IMR-90 (cell line): ENCODE measurements at regions not wholly inside any gene's neighbourhood (a gene's known extent, or its start where the extent isn't known, plus 50 kb on each side); places are given as distances from the start of the nearest gene placed in this dataset.

ENCODE experiments used
- ATAC-seq: fragments of 200-7000 bp; cut with Tn5 transposase; 2 replicates; pipeline ENCODE4 v1.9.1; 2020; ENCODE audit warnings: low read depth, mild to moderate bottlenecking, moderate library complexity
- BruUV-seq: library from RNA; stranded (reverse); fragments of 400-500 nt; replicated peaks from 2 replicates; lab custom pipeline; 2021; lab: Mats Ljungman, UMichigan
- CTCF ChIA-PET: fragments of 300-600 bp; formaldehyde crosslinking; extraction: SDS; loops from one replicate; lab custom pipeline; 2021; ENCODE audit warnings: antibody characterized with exemption; lab: Yijun Ruan, JAX
- POLR2A ChIA-PET: fragments of 300-600 bp; sonication (Branson Sonifier 250); formaldehyde crosslinking; loops from one replicate; lab custom pipeline; 2022; ENCODE audit warnings: antibody characterized with exemption; ENCODE audit not compliant: unreplicated experiment; lab: Charles Lee
- DNase-seq: peaks from one replicate; pipeline ENCODE4 v3.0.0; 2013
- H2AFZ ChIP-seq: replicated peaks from 2 replicates; pipeline ENCODE3; 2013; ENCODE audit warnings: low read length, mild to moderate bottlenecking; ENCODE audit not compliant: poor library complexity
- H2AK5ac ChIP-seq: 2 replicates; pipeline ENCODE4 v1.6.1; 2013; ENCODE audit warnings: low read depth, low read length, inconsistent platforms
- H2AK9ac ChIP-seq: replicated peaks from 2 replicates; pipeline ENCODE3; 2013; ENCODE audit warnings: mild to moderate bottlenecking, low read depth, low read length, moderate library complexity; ENCODE audit not compliant: poor library complexity
- H2BK120ac ChIP-seq: 2 replicates; pipeline ENCODE4 v1.6.1; 2013; ENCODE audit warnings: low read depth, low read length, inconsistent platforms
- H2BK15ac ChIP-seq: 3 replicates; pipeline ENCODE4 v1.6.1; 2013; ENCODE audit warnings: low read depth, low read length, inconsistent platforms
- H2BK20ac ChIP-seq: 2 replicates; pipeline ENCODE4 v1.6.1; 2013; ENCODE audit warnings: low read depth, mild to moderate bottlenecking, inconsistent platforms, low read length, moderate library complexity
- H2BK5ac ChIP-seq: 2 replicates; pipeline ENCODE4 v1.6.1; 2013; ENCODE audit warnings: mild to moderate bottlenecking, low read depth, low read length, inconsistent platforms; ENCODE audit not compliant: poor library complexity, severe bottlenecking
- H3K14ac ChIP-seq: replicated peaks from 2 replicates; pipeline ENCODE4 v1.6.1; 2013; ENCODE audit warnings: low read depth, low read length, inconsistent platforms
- H3K18ac ChIP-seq: 2 replicates; pipeline ENCODE4 v1.6.1; 2013; ENCODE audit warnings: low read depth, low read length, control low read depth
- H3K23ac ChIP-seq: 2 replicates; pipeline ENCODE4 v1.6.1; 2013; ENCODE audit warnings: low read depth, low read length, inconsistent platforms
- H3K27ac ChIP-seq: 2 replicates; pipeline ENCODE4 v1.5.1; 2013; ENCODE audit warnings: mild to moderate bottlenecking, control low read depth, low read length; ENCODE audit not compliant: insufficient read depth
- H3K27me3 ChIP-seq: 2 replicates; pipeline ENCODE4 v1.6.1; 2013; ENCODE audit warnings: low read length; ENCODE audit not compliant: control insufficient read depth, insufficient read depth
- H3K36me3 ChIP-seq: 2 replicates; pipeline ENCODE4 v1.6.1; 2013; ENCODE audit warnings: low read length, mixed read lengths; ENCODE audit not compliant: control insufficient read depth, insufficient read depth
- H3K4ac ChIP-seq: 2 replicates; pipeline ENCODE4 v1.6.1; 2013; ENCODE audit warnings: low read depth, low read length, inconsistent platforms
- H3K4me1 ChIP-seq: 2 replicates; pipeline ENCODE4 v1.6.1; 2013; ENCODE audit warnings: low read length, mixed read lengths; ENCODE audit not compliant: control insufficient read depth, insufficient read depth
- H3K4me2 ChIP-seq: 2 replicates; pipeline ENCODE4 v1.6.1; 2013; ENCODE audit warnings: low read depth, mild to moderate bottlenecking, control low read depth, low read length, moderate library complexity
- H3K4me3 ChIP-seq: 2 replicates; pipeline ENCODE4 v1.5.1; 2013; ENCODE audit warnings: low read depth, mild to moderate bottlenecking, control low read depth, low read length, moderate library complexity; ENCODE audit not compliant: insufficient read depth
- H3K56ac ChIP-seq: 2 replicates; pipeline ENCODE4 v1.6.1; 2013; ENCODE audit warnings: low read length, inconsistent platforms; ENCODE audit not compliant: insufficient read depth; ENCODE audit errors: extremely low read depth
- H3K79me1 ChIP-seq, 2 experiments: 2 replicates each; pipeline ENCODE4 v1.6.1; 2013; ENCODE audit warnings: low read length in 2 of 2, inconsistent platforms in 1 of 2, low read depth in 1 of 2
- H3K9ac ChIP-seq: 2 replicates; pipeline ENCODE4 v1.6.1; 2013; ENCODE audit warnings: low read depth, low read length, control low read depth
- H3K9me1 ChIP-seq: 2 replicates; pipeline ENCODE4 v1.6.1; 2013; ENCODE audit warnings: low read length, inconsistent platforms; ENCODE audit not compliant: insufficient read depth
- H3K9me3 ChIP-seq: 2 replicates; pipeline ENCODE4 v1.6.1; 2013; ENCODE audit warnings: low read length; ENCODE audit not compliant: control insufficient read depth, insufficient read depth
- H4K20me1 ChIP-seq: 2 replicates; pipeline ENCODE4 v1.6.1; 2013; ENCODE audit warnings: low read length, inconsistent platforms; ENCODE audit not compliant: insufficient read depth
- H4K5ac ChIP-seq: 2 replicates; pipeline ENCODE4 v1.6.1; 2013; ENCODE audit warnings: mild to moderate bottlenecking, low read depth, low read length, control low read depth
- H4K8ac ChIP-seq, 2 experiments: 2 replicates each; pipeline ENCODE4 v1.6.1; 2013; ENCODE audit warnings: low read depth in 2 of 2, low read length in 2 of 2, control low read depth in 1 of 2, inconsistent platforms in 1 of 2
- H4K91ac ChIP-seq: 2 replicates; pipeline ENCODE4 v1.6.1; 2013; ENCODE audit warnings: low read depth, low read length, inconsistent platforms; ENCODE audit not compliant: insufficient read depth
- BHLHE40 ChIP-seq: fragments of 150-350 bp; IDR thresholded peaks from 2 replicates; pipeline ENCODE4 v1.6.1; 2016; ENCODE audit warnings: mild to moderate bottlenecking, low read depth, low read length
- CEBPB ChIP-seq: IDR thresholded peaks from 2 replicates; pipeline ENCODE4 v1.6.1; 2012; ENCODE audit warnings: low read depth, low read length, improper control_type of control experiment
- CHD1 ChIP-seq: IDR thresholded peaks from 2 replicates; pipeline ENCODE4 v1.6.1; 2012; ENCODE audit warnings: low read depth, low read length, improper control_type of control experiment
- ELK1 ChIP-seq: fragments of 150-350 bp; IDR thresholded peaks from 2 replicates; pipeline ENCODE4 v1.6.1; 2016; ENCODE audit warnings: low read depth, mild to moderate bottlenecking, low read length, moderate library complexity, borderline replicate concordance
- FOS ChIP-seq: fragments of 150-350 bp; IDR thresholded peaks from 2 replicates; pipeline ENCODE4 v1.6.1; 2016; ENCODE audit warnings: low read depth, low read length
- MAFK ChIP-seq: IDR thresholded peaks from 2 replicates; pipeline ENCODE4 v1.6.1; 2012; ENCODE audit warnings: low read depth, low read length, improper control_type of control experiment
- MAZ ChIP-seq: IDR thresholded peaks from 2 replicates; pipeline ENCODE4 v1.6.1; 2012; ENCODE audit warnings: low read depth, mild to moderate bottlenecking, low read length, improper control_type of control experiment, moderate library complexity, borderline replicate concordance
- MXI1 ChIP-seq: IDR thresholded peaks from 2 replicates; pipeline ENCODE4 v1.6.1; 2012; ENCODE audit warnings: low read depth, mild to moderate bottlenecking, low read length, moderate library complexity, borderline replicate concordance
- NFE2L2 ChIP-seq: fragments of 150-350 bp; IDR thresholded peaks from 2 replicates; pipeline ENCODE4 v1.6.1; 2016; ENCODE audit warnings: low read depth, mild to moderate bottlenecking, low read length
- POLR2A ChIP-seq: IDR thresholded peaks from 2 replicates; pipeline ENCODE4 v1.6.1; 2012; ENCODE audit warnings: mild to moderate bottlenecking, low read depth, low read length
- RAD21 ChIP-seq: IDR thresholded peaks from 2 replicates; pipeline ENCODE4 v1.6.1; 2012; ENCODE audit warnings: low read length, improper control_type of control experiment
- RCOR1 ChIP-seq: IDR thresholded peaks from 2 replicates; pipeline ENCODE4 v1.6.1; 2012; ENCODE audit warnings: mild to moderate bottlenecking, low read length, improper control_type of control experiment; ENCODE audit not compliant: insufficient replicate concordance
- RFX5 ChIP-seq: IDR thresholded peaks from 2 replicates; pipeline ENCODE4 v1.8.0; 2012; ENCODE audit warnings: low read depth, mild to moderate bottlenecking, low read length, moderate library complexity
- SMC3 ChIP-seq: fragments of 150-350 bp; IDR thresholded peaks from 2 replicates; pipeline ENCODE4 v1.6.1; 2016; ENCODE audit warnings: low read depth, mild to moderate bottlenecking, antibody characterized with exemption, low read length, moderate library complexity
- WGBS, 2 experiments: methylation state at CpG; one replicate each; pipeline versions ENCODE4 v1.1.5 to v1.1.7; 2013; ENCODE audit warnings: missing lambda C conversion rate in 2 of 2; ENCODE audit not compliant: insufficient read length in 1 of 2; ENCODE audit errors: extremely low coverage in 2 of 2; 5-methylcytosine and 5-hydroxymethylcytosine counted together
- dilution Hi-C: fragments of 300-500 bp; cut with HindIII; formaldehyde crosslinking; loops from one replicate; pipeline ENCODE4 v1.14.3; 2018; ENCODE audit warnings: low sequenced_read_pairs; ENCODE audit not compliant: unreplicated experiment
- in situ Hi-C: fragments of 300-500 bp; cut with MboI; formaldehyde crosslinking; loops from 3 replicates; pipeline ENCODE4 v1.14.3; 2019; ENCODE audit warnings: low sequenced_read_pairs, inconsistent platforms, mixed read lengths
- intact Hi-C: fragments of 100-400 bp; cut with micrococcal nuclease; formaldehyde crosslinking; loops from 2 replicates; pipeline ENCODE4 v1.10.0; 2022
- TF ChIP-seq, protein P1 (sequence below): conservative IDR thresholded peaks from 2 replicates; pipeline ENCODE4 v1.5.1; 2012; ENCODE audit warnings: mild to moderate bottlenecking, low read depth, low read length, improper control_type of control experiment
- TF ChIP-seq, protein P2 (sequence below): fragments of 150-350 bp; IDR thresholded peaks from 2 replicates; pipeline ENCODE4 v1.6.1; 2017; ENCODE audit warnings: mild to moderate bottlenecking, antibody characterized with exemption, low read length, low read depth

- CTCF ChIA-PET = no interaction called here
- H4K20me1 ChIP-seq = no peaks in the 10 kb centered on the region
These were observed 221.9 kb upstream of the CXXC4 start for GRCh38 chr4:104716584-104716983.

More at GRCh38 chr4:104716584-104716983, 221.9 kb upstream of the CXXC4 start:
- H3K9me3 ChIP-seq = no peaks in the 10 kb centered on the region
- no peak overlapping the region for H3K4ac ChIP-seq
- no peak overlapping the region for H3K4me3 ChIP-seq
- H3K23ac ChIP-seq = no peak overlapping the region
- no peak overlapping the region for H3K56ac ChIP-seq
- no peaks in the 10 kb centered on the region for H3K4me1 ChIP-seq
- H4K5ac ChIP-seq = no peak overlapping the region
- no TSS peak for BruUV-seq
- H2AFZ ChIP-seq = no peak overlapping the region
- no peaks in the 10 kb centered on the region for H3K9me1 ChIP-seq
- no peaks in the 10 kb centered on the region for H3K36me3 ChIP-seq
- H2BK20ac ChIP-seq = no peak overlapping the region
- no peaks in the 10 kb centered on the region for H3K27me3 ChIP-seq
- no peak overlapping the region for H2AK9ac ChIP-seq
- no peak overlapping the region for H3K9ac ChIP-seq
- no peak overlapping the region for H4K8ac ChIP-seq
- no CpG with 5 or more reads among the region's 2 CpGs for WGBS, 2 experiments
- H2BK120ac ChIP-seq = no peak overlapping the region
- POLR2A ChIA-PET = no interaction called here
- no peak overlapping the region for H2BK15ac ChIP-seq
- intact Hi-C loops (no loop called here), dilution Hi-C loops (no loop called here), in situ Hi-C loops (no loop called here)
- H3K27ac ChIP-seq = no peak overlapping the region
- H3K4me2 ChIP-seq = no peak overlapping the region
- no peak for DNase-seq
- no peak for TF ChIP-seq MAFK
- TF ChIP-seq POLR2A = no peak
- TF ChIP-seq MXI1 = no peak
- TF ChIP-seq CEBPB = no peak
- TF ChIP-seq FOS = no peak
- TF ChIP-seq NFE2L2 = no peak
- TF ChIP-seq RCOR1 = no peak
- TF ChIP-seq, protein P1, sequence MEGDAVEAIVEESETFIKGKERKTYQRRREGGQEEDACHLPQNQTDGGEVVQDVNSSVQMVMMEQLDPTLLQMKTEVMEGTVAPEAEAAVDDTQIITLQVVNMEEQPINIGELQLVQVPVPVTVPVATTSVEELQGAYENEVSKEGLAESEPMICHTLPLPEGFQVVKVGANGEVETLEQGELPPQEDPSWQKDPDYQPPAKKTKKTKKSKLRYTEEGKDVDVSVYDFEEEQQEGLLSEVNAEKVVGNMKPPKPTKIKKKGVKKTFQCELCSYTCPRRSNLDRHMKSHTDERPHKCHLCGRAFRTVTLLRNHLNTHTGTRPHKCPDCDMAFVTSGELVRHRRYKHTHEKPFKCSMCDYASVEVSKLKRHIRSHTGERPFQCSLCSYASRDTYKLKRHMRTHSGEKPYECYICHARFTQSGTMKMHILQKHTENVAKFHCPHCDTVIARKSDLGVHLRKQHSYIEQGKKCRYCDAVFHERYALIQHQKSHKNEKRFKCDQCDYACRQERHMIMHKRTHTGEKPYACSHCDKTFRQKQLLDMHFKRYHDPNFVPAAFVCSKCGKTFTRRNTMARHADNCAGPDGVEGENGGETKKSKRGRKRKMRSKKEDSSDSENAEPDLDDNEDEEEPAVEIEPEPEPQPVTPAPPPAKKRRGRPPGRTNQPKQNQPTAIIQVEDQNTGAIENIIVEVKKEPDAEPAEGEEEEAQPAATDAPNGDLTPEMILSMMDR = no peak
- no peak for TF ChIP-seq RFX5
- TF ChIP-seq SMC3 = no peak
- TF ChIP-seq RAD21 = no peak
- TF ChIP-seq ELK1 = no peak
- TF ChIP-seq, protein P2, sequence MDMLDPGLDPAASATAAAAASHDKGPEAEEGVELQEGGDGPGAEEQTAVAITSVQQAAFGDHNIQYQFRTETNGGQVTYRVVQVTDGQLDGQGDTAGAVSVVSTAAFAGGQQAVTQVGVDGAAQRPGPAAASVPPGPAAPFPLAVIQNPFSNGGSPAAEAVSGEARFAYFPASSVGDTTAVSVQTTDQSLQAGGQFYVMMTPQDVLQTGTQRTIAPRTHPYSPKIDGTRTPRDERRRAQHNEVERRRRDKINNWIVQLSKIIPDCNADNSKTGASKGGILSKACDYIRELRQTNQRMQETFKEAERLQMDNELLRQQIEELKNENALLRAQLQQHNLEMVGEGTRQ = no peak
- no peak for TF ChIP-seq MAZ
- TF ChIP-seq BHLHE40 = no peak
- TF ChIP-seq CHD1 = no peak
- H3K18ac ChIP-seq = no peak overlapping the region
- no peak for ATAC-seq
- no peak overlapping the region for H2AK5ac ChIP-seq
- H4K91ac ChIP-seq = no peak overlapping the region
- no peaks in the 10 kb centered on the region for H3K79me1 ChIP-seq
- H2BK5ac ChIP-seq = no peak overlapping the region
- H3K14ac ChIP-seq = no peak overlapping the region
